Erythroblast (primary cell): ENCODE measurements at regions not wholly inside any gene's neighbourhood (a gene's known extent, or its start where the extent isn't known, plus 50 kb on each side); places are given as distances from the start of the nearest gene placed in this dataset.
A peak's percentile ranks its signal among the peaks of the same experiment; 100 is the strongest.
"Not testable (repeated sequence)": the region's sequence is repeated elsewhere in the genome, so short reads cannot be mapped to it uniquely, and the experiment has no call there.

Source experiments
- DNase-seq, 2 experiments: peaks; one replicate each; lab custom pipeline; 2025; lab: John Stamatoyannopoulos, UW
- GATA1 ChIP-seq: IDR thresholded peaks from 2 replicates; pipeline ENCODE4 v1.6.1; 2011; ENCODE audit warnings: low read depth, mild to moderate bottlenecking, control low read depth, low read length, moderate library complexity
- POLR2A ChIP-seq: IDR thresholded peaks from 2 replicates; pipeline ENCODE4 v1.6.1; 2011; ENCODE audit warnings: mild to moderate bottlenecking, low read length

DNA sequence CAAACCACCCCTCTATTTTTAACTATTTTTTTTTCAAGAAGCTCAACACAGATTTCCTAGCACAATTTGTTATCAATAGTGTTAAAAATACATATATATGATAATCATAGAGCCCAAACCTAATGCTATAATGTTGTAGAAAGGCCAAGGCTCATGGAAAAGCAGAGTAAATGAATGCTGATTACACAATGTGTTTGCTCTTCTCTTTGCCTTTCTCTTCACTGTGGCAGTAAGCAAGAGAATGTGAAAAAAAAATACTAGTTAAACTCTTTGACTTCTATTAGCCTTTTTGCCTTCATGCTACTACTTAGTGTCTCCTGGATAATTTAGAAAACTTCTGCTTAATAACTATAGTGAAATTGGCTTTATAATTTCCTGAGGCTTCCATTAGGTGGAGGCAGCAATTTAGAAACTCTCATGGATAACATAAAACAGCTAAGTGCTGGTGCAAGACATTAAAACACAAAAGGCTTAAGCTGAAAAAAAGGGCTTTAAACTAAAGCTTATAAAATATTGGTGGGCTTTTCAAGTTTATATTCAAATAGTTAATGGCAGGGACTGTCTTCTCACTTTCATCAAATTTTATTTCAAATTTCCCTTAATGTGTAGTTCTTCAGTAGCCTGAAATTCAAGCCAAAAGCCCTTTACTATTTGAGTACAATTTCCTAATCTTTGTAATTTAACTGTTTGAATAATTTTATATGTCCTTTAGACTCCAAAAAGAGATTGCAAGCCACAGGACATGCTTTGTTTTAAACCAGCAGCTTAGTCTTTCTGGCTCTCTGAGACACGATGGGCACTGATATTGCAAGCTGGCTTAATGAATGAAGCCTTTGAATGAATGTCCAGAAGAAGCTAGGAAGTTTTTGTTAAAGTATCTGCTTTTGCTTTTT lies 2031.8 kb upstream of the CDH6 start:
- no peak for DNase-seq

DNA sequence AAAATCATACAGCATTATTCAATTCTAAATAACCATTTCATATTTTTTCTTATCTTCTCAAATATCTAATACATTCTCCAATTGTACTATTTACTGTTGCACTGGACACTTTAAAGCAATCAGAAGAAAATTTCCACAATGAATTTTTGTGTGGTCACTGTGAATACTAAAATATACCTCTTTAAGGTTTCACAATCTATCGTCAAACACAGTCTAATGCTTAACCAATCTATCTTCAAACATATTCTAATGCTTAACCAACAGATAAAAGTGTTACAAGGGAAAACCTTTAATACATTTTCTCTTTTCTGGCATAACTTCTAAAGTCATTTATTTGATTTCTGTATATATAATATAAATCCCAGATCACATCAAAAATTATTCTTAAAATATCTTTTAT lies 2035.5 kb upstream of the CDH6 start:
- TF ChIP-seq GATA1 (no peak), POLR2A (no peak)
- DNase-seq = no peak

More for the DNA sequence above, 2031.8 kb upstream of the CDH6 start:
- TF ChIP-seq POLR2A (no peak), GATA1 (no peak)

DNA sequence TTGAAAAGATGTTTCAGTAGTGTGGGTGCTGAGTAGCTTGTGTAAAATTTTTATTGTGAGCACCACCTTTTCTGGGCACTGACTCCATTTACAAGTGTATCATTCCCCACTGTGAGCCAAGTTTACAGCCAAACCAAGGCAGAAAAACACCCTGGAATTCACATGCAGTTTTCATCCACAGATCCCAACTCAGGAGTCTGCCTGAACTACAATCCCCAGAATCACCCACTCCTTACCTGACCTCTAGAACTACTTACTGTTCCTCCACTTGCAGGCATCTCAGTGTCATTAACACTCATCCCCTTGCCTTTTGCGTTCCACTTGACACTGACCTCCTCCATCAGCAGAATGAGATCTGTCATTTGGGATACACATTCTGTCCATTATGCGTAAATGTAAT lies 2042.6 kb upstream of the CDH6 start:
- TF ChIP-seq POLR2A = no peak
- TF ChIP-seq GATA1 = no peak

DNA sequence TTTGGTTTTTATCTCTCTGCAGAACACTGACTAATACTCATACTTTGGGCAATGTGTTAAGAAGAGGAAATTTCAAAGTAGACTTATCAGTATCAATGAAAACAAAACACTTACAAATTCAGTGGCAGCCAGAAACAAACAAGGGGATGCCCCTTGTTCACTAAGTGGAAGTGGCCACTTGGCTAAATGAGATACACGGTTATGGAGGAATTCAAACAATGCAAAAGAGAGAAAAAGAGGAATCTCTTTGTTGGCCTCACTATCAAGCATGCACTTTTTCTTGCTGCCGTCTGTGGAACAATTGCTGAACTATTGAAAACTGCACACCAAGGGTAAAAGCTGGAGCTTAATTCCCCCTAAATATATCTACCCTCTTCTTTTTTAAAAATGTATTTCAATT lies 2044.9 kb upstream of the CDH6 start:
- TF ChIP-seq GATA1 (no peak), POLR2A (no peak)
- no peak for DNase-seq

More for the DNA sequence above, 2042.6 kb upstream of the CDH6 start:
- DNase-seq = no peak

DNA sequence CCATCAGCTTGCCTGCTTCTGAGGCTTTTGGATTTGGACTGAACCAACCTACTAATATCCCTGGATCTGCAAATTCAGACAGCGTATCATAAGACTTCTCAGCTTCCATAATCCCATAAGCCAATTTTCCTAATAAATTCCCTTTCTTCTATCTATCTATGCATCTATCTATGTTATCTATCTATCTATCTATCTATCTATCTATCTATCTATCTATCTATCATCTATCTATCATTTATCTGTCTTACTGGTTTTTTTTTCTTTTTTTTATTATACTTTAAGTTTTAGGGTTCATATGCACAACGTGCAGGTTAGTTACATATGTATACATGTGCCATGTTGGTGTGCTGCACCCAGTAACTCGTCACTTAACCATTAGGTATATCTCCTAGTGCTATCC lies 2045.4 kb upstream of the CDH6 start:
- TF ChIP-seq GATA1 (no peak), POLR2A (no peak)
- no peak for DNase-seq

DNA sequence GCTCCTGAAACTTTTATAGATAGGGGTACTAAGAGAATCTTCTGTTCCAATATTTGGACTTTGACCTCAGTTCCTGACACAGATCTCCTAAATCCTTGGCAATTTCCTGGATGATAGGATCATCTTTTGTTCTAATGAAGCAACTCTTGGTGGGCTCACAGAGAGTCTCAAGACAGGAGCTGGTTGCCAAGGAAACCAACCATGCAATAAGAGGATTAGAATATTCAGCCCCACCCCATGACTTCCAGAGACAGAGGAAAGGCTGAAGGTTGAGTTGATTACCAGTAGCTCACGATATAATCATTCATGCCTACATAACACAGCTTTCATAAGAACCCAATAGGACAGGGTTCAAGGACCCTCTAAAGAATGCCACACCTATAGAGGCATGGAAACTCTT lies 2050.2 kb upstream of the CDH6 start:
- TF ChIP-seq GATA1 = no peak
- no peak for TF ChIP-seq POLR2A
- DNase-seq = no peak

DNA sequence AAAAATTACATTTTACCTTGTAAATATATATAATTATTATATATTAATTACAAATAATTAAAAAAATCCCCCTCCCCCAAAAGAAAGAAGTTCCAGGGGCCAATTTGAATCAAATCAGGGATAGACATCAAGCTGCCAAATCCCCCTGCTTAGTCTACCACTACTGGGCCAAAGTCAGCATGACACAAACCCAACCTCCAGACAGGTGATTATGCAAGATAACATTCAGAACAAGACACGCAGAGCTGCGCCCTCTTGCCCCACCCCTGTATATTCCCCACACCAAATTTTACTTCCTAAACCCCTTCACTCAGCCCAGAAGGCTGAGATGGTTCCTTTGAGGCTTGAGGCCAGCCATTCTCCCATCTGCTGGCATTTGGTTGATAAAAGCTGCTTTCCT lies 2059.1 kb upstream of the CDH6 start:
- DNase-seq = peak in 1 of 2 experiments; percentile 5
- TF ChIP-seq POLR2A (no peak), GATA1 (no peak)

DNA sequence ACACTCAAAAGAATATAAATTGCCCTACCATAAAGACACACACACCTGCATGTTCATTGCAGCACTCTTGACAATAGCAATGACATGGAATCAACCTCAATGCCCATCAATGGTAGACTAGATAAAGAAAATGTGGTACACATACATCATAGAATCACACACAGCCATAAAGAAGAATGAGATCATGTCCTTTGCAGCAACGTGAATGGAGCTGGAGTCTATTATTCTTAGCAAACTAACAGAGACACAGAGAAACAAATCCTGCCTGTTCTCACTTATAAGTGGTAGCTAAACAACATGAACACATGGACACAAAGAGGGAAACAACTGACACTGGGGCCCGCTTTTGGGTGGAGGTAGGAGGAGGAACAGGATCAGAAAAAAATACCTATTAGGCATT lies 2062.2 kb upstream of the CDH6 start:
- no peak for DNase-seq
- no peak for TF ChIP-seq POLR2A

DNA sequence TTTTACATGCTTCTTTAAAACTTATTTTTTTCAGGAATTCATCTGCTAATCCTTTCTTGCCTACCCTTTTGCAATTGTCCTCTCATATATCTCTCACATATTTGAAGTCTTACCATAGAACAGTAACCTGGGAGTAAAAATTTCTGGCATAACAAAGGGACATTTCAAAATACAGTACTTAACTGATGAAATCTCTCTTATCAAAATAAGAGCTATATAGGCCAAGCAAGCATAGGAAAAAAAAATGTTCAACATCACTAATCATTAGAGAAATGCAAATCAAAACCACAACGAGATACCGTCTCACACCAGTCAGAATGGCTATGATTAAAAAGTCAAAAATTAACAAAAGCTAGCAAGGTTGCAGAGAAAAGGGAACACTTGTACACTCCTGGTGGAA lies 2062.7 kb upstream of the CDH6 start:
- no peak for DNase-seq
- no peak for TF ChIP-seq POLR2A

DNA sequence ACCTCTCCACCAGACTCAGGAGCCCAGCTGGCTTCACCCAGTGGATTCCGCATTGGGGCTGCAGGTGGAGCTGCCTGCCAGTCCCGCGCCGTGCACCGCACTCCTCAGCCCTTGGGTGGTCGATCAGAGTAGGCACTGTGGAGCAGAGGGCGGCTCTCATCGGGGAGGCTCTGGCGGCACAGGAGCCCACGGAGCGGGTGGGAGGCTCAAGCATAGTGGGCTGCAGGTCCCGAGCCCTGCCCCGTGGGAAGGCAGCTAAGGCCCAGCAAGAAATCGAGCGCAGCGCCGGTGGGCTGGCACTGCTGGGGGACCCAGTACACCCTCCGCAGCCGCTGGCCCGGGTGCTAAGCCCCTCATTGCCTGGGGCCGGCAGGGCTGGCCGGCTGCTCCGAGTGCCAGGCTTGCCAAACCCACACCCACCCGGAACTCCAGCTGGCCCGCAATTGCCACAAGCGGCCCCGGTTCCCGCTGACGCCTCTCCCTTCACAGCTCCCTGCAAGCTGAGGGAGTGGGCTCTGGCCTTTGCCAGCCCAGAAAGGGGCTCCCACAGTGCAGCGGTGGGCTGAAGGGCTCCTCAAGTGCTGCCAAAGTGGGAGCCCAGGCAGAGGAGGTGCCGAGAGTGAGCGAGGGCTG lies 2065.8 kb upstream of the CDH6 start:
- DNase-seq = not testable (repeated sequence)

DNA sequence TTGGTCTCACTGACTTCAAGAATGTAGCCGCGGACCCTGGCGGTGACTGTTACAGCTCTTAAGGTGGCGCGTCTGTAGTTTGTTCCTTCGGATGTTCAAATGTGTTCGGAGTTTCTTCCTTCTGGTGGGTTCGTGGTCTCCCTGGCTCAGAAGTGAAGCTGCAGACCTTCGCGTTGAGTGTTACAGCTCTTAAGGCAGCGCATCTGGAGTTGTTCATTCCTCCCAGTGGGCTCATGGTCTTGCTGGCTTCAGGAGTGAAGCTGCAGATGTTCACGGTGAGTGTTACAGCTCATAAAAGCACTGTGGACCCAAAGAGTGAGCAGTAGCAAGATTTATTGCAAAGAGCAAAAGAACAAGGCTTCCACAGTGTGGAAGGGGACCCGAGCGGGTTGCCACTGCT lies 2067.0 kb upstream of the CDH6 start:
- DNase-seq = not testable (repeated sequence)

DNA sequence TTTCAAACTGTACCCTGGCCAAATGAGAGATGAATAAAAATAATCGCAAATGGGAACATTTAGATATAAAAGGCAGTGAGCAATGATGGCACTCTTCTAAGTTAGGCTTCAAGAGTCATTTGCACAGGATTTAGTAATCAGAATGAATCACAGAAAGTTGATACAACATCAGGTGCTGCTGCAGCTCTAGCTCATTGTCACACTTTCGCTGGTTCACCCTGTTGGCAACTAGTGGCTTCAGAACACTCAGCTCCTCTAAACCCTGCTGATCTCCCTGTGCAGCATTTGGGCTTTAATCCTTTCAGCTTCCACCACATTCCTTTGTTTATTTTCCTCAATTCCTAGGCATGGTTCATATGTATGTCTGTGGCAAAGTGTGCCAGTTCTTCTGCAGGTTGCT lies 2071.2 kb upstream of the CDH6 start:
- TF ChIP-seq GATA1 (no peak), POLR2A (no peak)
- no peak for DNase-seq

DNA sequence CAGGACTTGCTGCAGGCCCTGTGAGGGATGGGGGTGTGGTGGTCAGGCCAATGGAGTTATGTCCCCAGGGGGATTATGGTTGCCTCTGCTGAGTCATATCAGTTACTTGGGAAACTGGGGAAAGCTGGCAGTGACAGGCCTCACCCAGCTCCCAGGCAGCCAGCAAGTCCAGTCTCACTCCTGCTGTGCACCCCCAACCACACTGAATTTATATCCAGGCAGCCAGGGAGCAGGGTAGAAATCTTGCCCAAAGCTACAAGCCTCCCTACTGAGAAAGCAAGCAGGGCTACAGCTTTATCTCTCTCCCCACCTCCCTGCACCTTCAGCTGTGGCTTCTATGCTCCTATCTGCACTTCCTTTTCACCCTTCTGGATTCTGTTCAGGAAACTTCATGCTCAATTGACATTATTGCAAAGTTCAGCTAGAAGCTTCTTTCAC lies 2076.0 kb upstream of the CDH9 start:
- no peak for TF ChIP-seq GATA1
- TF ChIP-seq POLR2A = no peak
- DNase-seq = no peak

DNA sequence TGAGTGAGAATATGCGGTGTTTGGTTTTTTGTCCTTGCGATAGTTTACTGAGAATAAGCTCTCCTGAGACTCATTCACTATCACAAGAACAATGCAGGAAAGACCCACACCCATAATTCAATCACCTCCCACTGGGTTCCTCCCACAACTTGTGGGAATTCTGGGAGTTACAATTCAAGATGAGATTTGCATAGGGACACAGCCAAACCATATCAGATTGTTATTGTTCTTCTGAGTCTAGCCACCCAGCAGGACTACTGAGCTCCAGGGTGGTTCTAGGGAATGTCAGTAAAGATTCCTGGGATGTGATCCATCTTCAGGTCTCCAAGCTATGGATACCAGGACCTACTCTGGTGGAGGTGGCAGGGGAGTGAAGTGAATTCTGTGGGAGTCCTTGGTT lies 2075.1 kb upstream of the CDH9 start:
- DNase-seq = no peak
- no peak for TF ChIP-seq POLR2A
- no peak for TF ChIP-seq GATA1

DNA sequence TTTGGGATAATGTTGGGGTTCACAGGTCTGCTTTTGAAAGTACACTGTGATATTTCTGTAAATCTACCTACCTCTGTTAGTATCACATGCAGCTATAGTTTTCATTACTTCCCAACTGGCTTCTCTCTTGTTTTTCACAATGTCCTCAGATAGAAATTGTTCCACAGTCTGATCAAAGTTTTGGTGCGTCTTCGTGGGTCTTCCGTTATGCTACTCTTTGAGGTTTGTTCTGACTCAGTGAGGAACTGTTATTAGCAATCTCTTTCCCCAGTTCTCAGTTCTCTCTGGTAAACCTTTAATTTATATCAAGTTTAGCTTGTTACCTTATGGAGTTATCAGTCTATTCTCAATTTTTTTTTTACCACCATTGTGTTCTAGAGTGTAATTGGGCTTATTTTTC lies 2061.2 kb upstream of the CDH9 start:
- TF ChIP-seq GATA1 = no peak
- DNase-seq = no peak
